Parathyroid adenoma (tissue), 2 donors: ENCODE measurements at regions not wholly inside any gene's neighbourhood (a gene's known extent, or its start where the extent isn't known, plus 50 kb on each side); places are given as distances from the start of the nearest gene placed in this dataset.

Experiments
- H2AFZ ChIP-seq: fragments of 300-600 bp; sonication (generic); one replicate; pipeline ENCODE4 v1.7.0; 2017; ENCODE audit warnings: antibody characterized with exemption, mild to moderate bottlenecking
- H3K27ac ChIP-seq: fragments of 300-600 bp; sonication (generic); one replicate; pipeline ENCODE4 v1.7.0; 2017
- H3K27me3 ChIP-seq: fragments of 300-600 bp; sonication (generic); one replicate; pipeline ENCODE4 v1.7.0; 2017; ENCODE audit warnings: low read length; ENCODE audit not compliant: control insufficient read depth, insufficient read depth
- H3K36me3 ChIP-seq: fragments of 300-600 bp; sonication (generic); one replicate; pipeline ENCODE4 v1.7.0; 2017; ENCODE audit warnings: low read length; ENCODE audit not compliant: control insufficient read depth, insufficient read depth
- H3K4me1 ChIP-seq: fragments of 300-600 bp; sonication (generic); one replicate; pipeline ENCODE4 v1.7.0; 2017; ENCODE audit warnings: control low read depth
- H3K4me2 ChIP-seq: fragments of 300-600 bp; sonication (generic); one replicate; pipeline ENCODE4 v1.7.0; 2017; ENCODE audit warnings: low read length
- H3K4me3 ChIP-seq: fragments of 300-600 bp; sonication (generic); one replicate; pipeline ENCODE4 v1.7.0; 2017; ENCODE audit warnings: low read depth, low read length
- H3K79me2 ChIP-seq: fragments of 300-600 bp; sonication (generic); one replicate; pipeline ENCODE4 v1.7.0; 2017; ENCODE audit warnings: control low read depth
- H3K9ac ChIP-seq: fragments of 300-600 bp; sonication (generic); one replicate; pipeline ENCODE4 v1.7.0; 2017; ENCODE audit warnings: mild to moderate bottlenecking
- H3K9me3 ChIP-seq: fragments of 300-600 bp; sonication (generic); one replicate; pipeline ENCODE4 v1.7.0; 2017; ENCODE audit warnings: low read length; ENCODE audit not compliant: control insufficient read depth
- TF ChIP-seq, protein P1 (sequence below): fragments of 300-600 bp; sonication (generic); IDR thresholded peaks from one replicate; pipeline ENCODE4 v1.7.0; 2017; ENCODE audit warnings: antibody characterized with exemption, mild to moderate bottlenecking
- donor health status: primary hyperparathyroidism.

GRCh38 chr4:66193487-66193886 lies 523.2 kb upstream of the EPHA5 start:
- Histone ChIP-seq H3K9me3 (no peaks in the 10 kb centered on the region), H3K4me1 (no peaks in the 10 kb centered on the region), H3K36me3 (no peaks in the 10 kb centered on the region), H2AFZ (no peak overlapping the region), H3K79me2 (no peaks in the 10 kb centered on the region), H3K9ac (no peak overlapping the region), H3K27me3 (no peaks in the 10 kb centered on the region), H3K4me3 (no peak overlapping the region), H3K4me2 (no peak overlapping the region), H3K27ac (no peak overlapping the region)
- TF ChIP-seq, protein P1, sequence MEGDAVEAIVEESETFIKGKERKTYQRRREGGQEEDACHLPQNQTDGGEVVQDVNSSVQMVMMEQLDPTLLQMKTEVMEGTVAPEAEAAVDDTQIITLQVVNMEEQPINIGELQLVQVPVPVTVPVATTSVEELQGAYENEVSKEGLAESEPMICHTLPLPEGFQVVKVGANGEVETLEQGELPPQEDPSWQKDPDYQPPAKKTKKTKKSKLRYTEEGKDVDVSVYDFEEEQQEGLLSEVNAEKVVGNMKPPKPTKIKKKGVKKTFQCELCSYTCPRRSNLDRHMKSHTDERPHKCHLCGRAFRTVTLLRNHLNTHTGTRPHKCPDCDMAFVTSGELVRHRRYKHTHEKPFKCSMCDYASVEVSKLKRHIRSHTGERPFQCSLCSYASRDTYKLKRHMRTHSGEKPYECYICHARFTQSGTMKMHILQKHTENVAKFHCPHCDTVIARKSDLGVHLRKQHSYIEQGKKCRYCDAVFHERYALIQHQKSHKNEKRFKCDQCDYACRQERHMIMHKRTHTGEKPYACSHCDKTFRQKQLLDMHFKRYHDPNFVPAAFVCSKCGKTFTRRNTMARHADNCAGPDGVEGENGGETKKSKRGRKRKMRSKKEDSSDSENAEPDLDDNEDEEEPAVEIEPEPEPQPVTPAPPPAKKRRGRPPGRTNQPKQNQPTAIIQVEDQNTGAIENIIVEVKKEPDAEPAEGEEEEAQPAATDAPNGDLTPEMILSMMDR = no peak

- no peaks in the 10 kb centered on the region for H3K27me3 ChIP-seq
- H3K36me3 ChIP-seq = no peaks in the 10 kb centered on the region
Measured at GRCh38 chr4:66187175-66187720, 517.0 kb upstream of the EPHA5 start.

DNA sequence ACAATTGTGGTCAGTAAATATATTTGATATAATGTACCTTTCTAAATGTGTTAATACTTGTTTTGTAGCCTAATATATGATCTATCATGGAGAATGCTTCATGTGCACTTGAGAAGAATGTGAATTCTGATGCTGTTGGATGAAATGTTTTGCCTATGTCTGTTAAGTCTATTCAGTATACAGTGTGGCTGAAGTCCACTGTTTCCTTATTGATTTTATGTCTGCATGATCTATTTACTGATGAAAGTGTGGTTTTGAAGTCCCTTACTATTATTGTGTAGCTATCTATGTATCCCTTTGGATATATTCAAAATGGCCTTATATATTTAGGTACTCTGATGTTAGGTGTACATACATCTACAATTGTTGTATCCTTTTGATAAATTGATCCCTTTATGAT lies 515.8 kb upstream of the EPHA5 start:
- Histone ChIP-seq H3K4me3 (no peak overlapping the region), H3K4me2 (no peak overlapping the region), H3K36me3 (no peaks in the 10 kb centered on the region), H3K27me3 (no peaks in the 10 kb centered on the region), H3K9me3 (no peaks in the 10 kb centered on the region), H3K27ac (no peak overlapping the region), H3K79me2 (no peaks in the 10 kb centered on the region), H3K4me1 (no peaks in the 10 kb centered on the region), H2AFZ (no peak overlapping the region), H3K9ac (no peak overlapping the region)
- TF ChIP-seq, protein P1 = no peak

More at GRCh38 chr4:66187175-66187720, 517.0 kb upstream of the EPHA5 start:
- TF ChIP-seq, protein P1 = no peak
- no peak overlapping the region for H3K4me2 ChIP-seq
- no peaks in the 10 kb centered on the region for H3K9me3 ChIP-seq
- no peak overlapping the region for H3K4me3 ChIP-seq
- no peak overlapping the region for H3K9ac ChIP-seq
- no peaks in the 10 kb centered on the region for H3K4me1 ChIP-seq
- H3K27ac ChIP-seq = no peak overlapping the region
- no peak overlapping the region for H2AFZ ChIP-seq
- H3K79me2 ChIP-seq = no peaks in the 10 kb centered on the region

GRCh38 chr4:66182636-66183035 lies 512.3 kb upstream of the EPHA5 start:
- no peaks in the 10 kb centered on the region for H3K9me3 ChIP-seq

DNA sequence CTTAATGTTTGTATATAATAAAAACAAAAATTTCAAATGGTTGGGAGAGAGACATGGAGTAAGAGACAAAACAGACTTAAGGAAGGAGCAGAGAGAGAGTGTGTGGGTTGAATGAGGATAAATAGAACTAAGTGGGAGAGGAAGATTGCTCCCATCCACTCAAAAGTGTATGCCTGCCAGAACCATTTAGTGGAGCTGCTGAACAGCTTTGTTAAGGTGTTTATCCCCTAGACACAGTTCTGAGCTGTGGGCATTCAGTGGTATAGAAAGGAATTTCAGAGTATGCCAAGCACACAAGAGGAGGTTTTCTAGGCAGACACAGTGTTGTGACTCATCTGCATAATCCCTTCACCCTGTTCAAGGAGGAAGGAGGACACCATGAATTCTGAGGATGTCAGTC lies 508.6 kb upstream of the EPHA5 start:
- H3K36me3 ChIP-seq = no peaks in the 10 kb centered on the region
- H3K27me3 ChIP-seq = no peaks in the 10 kb centered on the region
- no peaks in the 10 kb centered on the region for H3K79me2 ChIP-seq
- TF ChIP-seq, protein P1 = no peak
- no peaks in the 10 kb centered on the region for H3K4me1 ChIP-seq
- H3K9me3 ChIP-seq = no peaks in the 10 kb centered on the region
- no peak overlapping the region for H3K4me3 ChIP-seq
- no peak overlapping the region for H3K9ac ChIP-seq
- H2AFZ ChIP-seq = no peak overlapping the region
- H3K27ac ChIP-seq = no peak overlapping the region
- H3K4me2 ChIP-seq = no peak overlapping the region

More at GRCh38 chr4:66182636-66183035, 512.3 kb upstream of the EPHA5 start:
- H3K4me2 ChIP-seq = no peak overlapping the region
- no peaks in the 10 kb centered on the region for H3K4me1 ChIP-seq
- H2AFZ ChIP-seq = no peak overlapping the region
- no peaks in the 10 kb centered on the region for H3K79me2 ChIP-seq
- TF ChIP-seq, protein P1 = no peak
- H3K27ac ChIP-seq = no peak overlapping the region
- no peaks in the 10 kb centered on the region for H3K36me3 ChIP-seq
- H3K4me3 ChIP-seq = no peak overlapping the region
- no peak overlapping the region for H3K9ac ChIP-seq
- no peaks in the 10 kb centered on the region for H3K27me3 ChIP-seq
